Right atrium auricular region (tissue), 2 donors: ENCODE measurements at regions not wholly inside any gene's neighbourhood (a gene's known extent, or its start where the extent isn't known, plus 50 kb on each side); places are given as distances from the start of the nearest gene placed in this dataset.

ENCODE experiments used
- DNase-seq: peaks from one replicate; pipeline ENCODE4 v3.0.0-alpha.2; 2019; ENCODE audit warnings: low spot score
- H3K27ac ChIP-seq, 2 donors: fragments of 200-600 bp; sonication (generic); 1 replicate in 1 of 2; 2 replicates in 1 of 2; pipeline ENCODE4 v1.5.1; 2016 to 2019
- H3K27me3 ChIP-seq, 2 donors: fragments of 200-600 bp; sonication (generic); one replicate each; pipeline versions ENCODE4 v1.5.1 to v1.6.0; 2017 to 2019
- H3K36me3 ChIP-seq: fragments of 200-600 bp; sonication (generic); one replicate; pipeline ENCODE4 v1.5.1; 2016
- H3K4me1 ChIP-seq, 2 donors: fragments of 200-600 bp; sonication (generic); one replicate each; pipeline versions ENCODE4 v1.5.1 to v1.6.0; 2017 to 2019
- H3K4me3 ChIP-seq, 2 donors: fragments of 200-600 bp; sonication (generic); 1 replicate in 1 of 2; 2 replicates in 1 of 2; pipeline ENCODE4 v1.5.1; 2017 to 2019; ENCODE audit warnings: mild to moderate bottlenecking in 1 of 2, moderate library complexity in 1 of 2
- H3K9me3 ChIP-seq, 2 donors: fragments of 200-600 bp; sonication (generic); one replicate each; pipeline ENCODE4 v1.5.1; 2019
- CTCF ChIP-seq, 2 donors: fragments of 200-600 bp; sonication (generic); IDR thresholded peaks; one replicate each; pipeline ENCODE4 v1.5.1; 2019; ENCODE audit warnings: antibody characterized with exemption in 2 of 2

GRCh38 chr4:37737466-37737865 lies 51.3 kb upstream of the RELL1 start:
- Histone ChIP-seq H3K4me1 (no peaks in the 10 kb centered on the region), H3K9me3 (no peaks in the 10 kb centered on the region), H3K4me3 (no peak overlapping the region), H3K27ac (no peak overlapping the region), H3K36me3 (no peaks in the 10 kb centered on the region), H3K27me3 (no peaks in the 10 kb centered on the region)
- DNase-seq: no peak
- TF ChIP-seq CTCF (IDR thresholded peaks at IDR 0.05): no peak
